HuH-7 (cell line): ENCODE measurements at regions not wholly inside any gene's neighbourhood (a gene's known extent, or its start where the extent isn't known, plus 50 kb on each side); places are given as distances from the start of the nearest gene placed in this dataset.
"Not testable (repeated sequence)": the region's sequence is repeated elsewhere in the genome, so short reads cannot be mapped to it uniquely, and the experiment has no call there.

Experiments
- DNase-seq: peaks from one replicate; pipeline ENCODE4 v3.0.0; 2011; ENCODE audit warnings: low spot score

GRCh38 chr3:106120356-106120755 lies 251.5 kb upstream of the CBLB start:
- DNase-seq: no peak

GRCh38 chr3:106121491-106122289 lies 252.9 kb upstream of the CBLB start:
- no peak for DNase-seq

GRCh38 chr3:106124818-106125217 lies 256.0 kb upstream of the CBLB start:
- DNase-seq: no peak

- no peak for DNase-seq
These were observed 256.5 kb upstream of the CBLB start for GRCh38 chr3:106125321-106125720.

- no peak for DNase-seq
These were observed 257.4 kb upstream of the CBLB start for GRCh38 chr3:106126067-106126845.

GRCh38 chr3:106126846-106127235 lies 258.0 kb upstream of the CBLB start:
- no peak for DNase-seq

- DNase-seq: no peak
These were observed 261.1 kb upstream of the CBLB start for GRCh38 chr3:106129939-106130338.

- no peak for DNase-seq
These were observed 261.8 kb upstream of the CBLB start for GRCh38 chr3:106130384-106131198.

- DNase-seq: no peak
These were observed 266.8 kb upstream of the CBLB start for GRCh38 chr3:106135451-106136160.

GRCh38 chr3:106139826-106140225 lies 271.0 kb upstream of the CBLB start:
- no peak for DNase-seq

GRCh38 chr3:106140431-106140830 lies 271.6 kb upstream of the CBLB start:
- peak; percentile 19 for DNase-seq

GRCh38 chr3:106144030-106144429 lies 275.2 kb upstream of the CBLB start:
- no peak for DNase-seq

- not testable (repeated sequence) for DNase-seq
These were observed 279.7 kb upstream of the CBLB start for GRCh38 chr3:106148440-106149082.

GRCh38 chr3:106157411-106157810 lies 288.6 kb upstream of the CBLB start:
- DNase-seq: peak; percentile 29

- DNase-seq: no peak
These were observed 291.6 kb upstream of the CBLB start for GRCh38 chr3:106160396-106160795.

GRCh38 chr3:106161246-106161645 lies 292.4 kb upstream of the CBLB start:
- no peak for DNase-seq

- no peak for DNase-seq
These were observed 298.9 kb upstream of the CBLB start for GRCh38 chr3:106167728-106168127.

GRCh38 chr3:106168962-106169750 lies 300.3 kb upstream of the CBLB start:
- no peak for DNase-seq

GRCh38 chr3:106170636-106171035 lies 301.8 kb upstream of the CBLB start:
- DNase-seq: no peak

GRCh38 chr3:106172101-106172500 lies 303.3 kb upstream of the CBLB start:
- DNase-seq: no peak

- no peak for DNase-seq
These were observed 304.0 kb upstream of the CBLB start for GRCh38 chr3:106172780-106173179.
